Activated CD4-positive, alpha-beta T cell treated with anti-CD3 and anti-CD28 coated beads for 36 hours (primary cell): ENCODE measurements at regions not wholly inside any gene's neighbourhood (a gene's known extent, or its start where the extent isn't known, plus 50 kb on each side); places are given as distances from the start of the nearest gene placed in this dataset.

Source experiments
- ATAC-seq: fragments of 200-7000 bp; cut with Tn5 transposase; one replicate; pipeline ENCODE4 v1.10.0; 2021; ENCODE audit warnings: mild to moderate bottlenecking, moderate library complexity
- CTCF ChIA-PET: fragments of 350-600 bp; sonication (Branson Sonifier 250); formaldehyde crosslinking; loops from one replicate; lab custom pipeline; 2021; ENCODE audit warnings: antibody characterized with exemption; lab: Charles Lee
- POLR2A ChIA-PET: fragments of 350-600 bp; sonication (Branson Sonifier 250); formaldehyde crosslinking; loops from one replicate; lab custom pipeline; 2021; ENCODE audit warnings: antibody characterized with exemption, inconsistent platforms; lab: Charles Lee
- DNase-seq: peaks from one replicate; pipeline ENCODE4 v3.0.0-alpha.2; 2020
- H3K27ac Mint-ChIP-seq: one replicate; pipeline ENCODE4 v1.8.0; 2021; ENCODE audit warnings: mixed read lengths
- H3K27me3 Mint-ChIP-seq: one replicate; pipeline ENCODE4 v1.8.0; 2021; ENCODE audit warnings: mixed read lengths
- H3K36me3 Mint-ChIP-seq: one replicate; pipeline ENCODE4 v1.8.0; 2021; ENCODE audit warnings: low read depth, mixed read lengths
- H3K4me1 Mint-ChIP-seq: one replicate; pipeline ENCODE4 v1.8.0; 2021; ENCODE audit warnings: mixed read lengths
- H3K4me3 Mint-ChIP-seq: one replicate; pipeline ENCODE4 v1.8.0; 2021; ENCODE audit warnings: mild to moderate bottlenecking, moderate library complexity, mixed read lengths
- H3K9me3 Mint-ChIP-seq: one replicate; pipeline ENCODE4 v1.8.0; 2021; ENCODE audit warnings: low read depth, mixed read lengths
- intact Hi-C, 2 experiments: fragments of 100-400 bp; cut with DNase I in 1 of 2; cut with micrococcal nuclease in 1 of 2; formaldehyde crosslinking; loops; one replicate each; pipeline versions ENCODE4 v1.14.2 to v1.15.1; 2022 to 2024; cut with DNase I, micrococcal nuclease

DNA sequence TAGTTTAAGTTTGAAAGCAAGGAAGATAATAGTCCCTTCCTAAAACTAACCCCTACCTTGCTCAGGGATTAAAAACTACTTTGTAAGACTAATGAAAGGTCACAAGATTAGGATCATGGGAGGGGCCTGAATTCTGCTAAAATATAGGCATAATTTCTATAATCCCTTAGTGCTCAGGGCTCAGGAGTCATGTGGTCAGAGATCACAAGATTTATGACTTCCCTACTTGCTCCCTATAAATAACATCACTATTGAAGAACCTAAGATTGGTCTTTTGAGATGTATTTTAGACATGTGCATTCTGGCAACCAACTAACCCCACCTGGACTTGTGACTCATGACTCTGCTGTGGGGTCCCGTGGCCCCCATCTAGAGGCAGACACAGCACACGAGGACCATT, 81.1 kb downstream of the STMND1 start:
- no peaks in the 10 kb centered on the region for H3K36me3 Mint-ChIP-seq
- ATAC-seq, result no peak

DNA sequence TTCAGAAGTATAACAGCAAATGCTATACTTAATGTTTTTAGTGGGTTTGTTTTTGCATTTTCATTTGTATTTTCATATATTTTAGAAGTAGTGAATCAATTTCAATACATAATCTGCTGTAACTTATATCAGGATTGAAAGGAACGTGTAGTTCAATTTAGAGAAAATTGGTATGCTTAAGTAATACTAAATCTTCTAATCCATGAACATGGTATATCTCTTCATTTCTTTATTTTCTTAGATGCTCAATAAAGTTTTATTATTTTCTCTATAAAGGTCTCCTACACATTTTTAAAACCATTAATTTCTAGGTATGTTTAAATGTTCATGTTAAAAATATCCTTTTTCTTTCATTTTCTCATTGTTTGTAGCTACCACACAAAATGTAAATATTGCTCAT, 85.1 kb downstream of the STMND1 start:
- no peak for ATAC-seq

More for the DNA sequence above, 81.1 kb downstream of the STMND1 start:
- Mint-ChIP-seq H3K9me3 (no peaks in the 10 kb centered on the region), H3K4me1 (no peaks in the 10 kb centered on the region), H3K27ac (no peak overlapping the region), H3K4me3 (no peak overlapping the region), H3K27me3 (peaks cover 17% of the 10 kb centered on the region)
- no peak for DNase-seq
- intact Hi-C loops, result no loop called here
- ChIA-PET CTCF (interaction anchor here (0.6 kb wide), 1 partner anchor 166 kb away, joined by 6 read pairs; no protein-coding TSS in a partner anchor), POLR2A (no interaction called here)

DNA sequence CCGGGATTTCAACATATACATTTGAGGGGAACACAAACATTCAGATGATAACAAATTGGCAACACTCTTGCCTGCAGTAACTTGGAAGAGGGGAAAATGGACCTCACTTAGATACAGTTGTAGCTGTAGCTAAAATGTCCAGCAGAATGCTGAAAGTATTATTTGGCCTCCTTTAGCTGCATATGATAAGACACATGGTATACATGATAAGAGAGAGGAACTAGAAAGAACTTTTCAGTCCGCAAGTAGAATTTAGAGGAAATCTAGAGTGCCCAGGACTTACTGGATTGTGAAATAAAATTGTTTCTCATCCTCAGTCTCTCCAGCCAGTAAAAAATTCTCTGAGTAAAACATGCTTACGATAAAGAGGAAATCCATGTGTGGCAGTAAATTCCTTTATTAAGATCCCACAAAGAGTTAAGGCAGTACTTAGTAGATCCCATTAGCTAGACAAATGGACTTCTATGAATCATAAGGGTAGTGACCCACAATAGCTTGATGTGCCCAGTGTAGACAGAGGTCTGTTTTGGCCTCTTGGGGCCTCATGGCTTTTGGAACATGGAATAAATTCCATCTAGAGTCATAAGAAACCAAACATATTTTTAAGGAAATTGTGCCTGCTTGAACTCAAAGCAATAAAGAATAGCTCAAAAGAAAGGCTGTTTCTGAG, 87.9 kb upstream of the RBM24 start:
- CTCF ChIA-PET, result no interaction called here
- no peak for DNase-seq
- Mint-ChIP-seq H3K36me3 (no peaks in the 10 kb centered on the region), H3K4me3 (no peak overlapping the region), H3K9me3 (no peaks in the 10 kb centered on the region), H3K27me3 (peaks cover 11% of the 10 kb centered on the region), H3K4me1 (no peaks in the 10 kb centered on the region), H3K27ac (no peak overlapping the region)
- intact Hi-C loops, result no loop called here
- POLR2A ChIA-PET, result interaction anchor here (0.6 kb wide), 1 partner anchor 781 kb away, joined by 3 read pairs; no protein-coding TSS in a partner anchor
- ATAC-seq, result no peak

More for the DNA sequence above, 85.1 kb downstream of the STMND1 start:
- H3K4me1 Mint-ChIP-seq, result no peaks in the 10 kb centered on the region
- no peak overlapping the region for H3K27ac Mint-ChIP-seq
- peaks cover 25% of the 10 kb centered on the region for H3K27me3 Mint-ChIP-seq
- ChIA-PET CTCF (no interaction called here), POLR2A (interaction anchor here (0.7 kb wide), 1 partner anchor 238 kb away, joined by 4 read pairs; no protein-coding TSS in a partner anchor)
- intact Hi-C loops, result no loop called here
- H3K36me3 Mint-ChIP-seq, result no peaks in the 10 kb centered on the region
- DNase-seq, result no peak
- H3K4me3 Mint-ChIP-seq, result no peak overlapping the region
- no peaks in the 10 kb centered on the region for H3K9me3 Mint-ChIP-seq

DNA sequence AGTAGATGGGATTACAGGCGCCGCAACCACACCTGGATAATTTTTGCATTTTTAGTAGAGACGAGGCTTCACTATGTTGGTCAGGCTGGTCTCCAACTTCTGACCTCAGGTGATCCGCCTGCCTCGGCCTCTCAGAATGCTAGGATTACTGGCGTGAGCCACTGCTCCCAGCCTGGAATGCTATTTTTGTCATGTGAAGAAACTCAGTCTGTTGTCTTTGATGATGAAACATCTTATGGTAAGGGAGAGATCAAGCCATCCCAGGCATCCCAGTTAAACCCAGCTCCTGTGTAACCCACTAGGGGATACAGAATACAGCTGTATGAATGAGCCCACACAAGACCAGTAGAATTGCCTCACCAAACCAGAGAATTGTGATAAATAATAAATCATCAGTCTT, 83.6 kb upstream of the RBM24 start:
- CTCF ChIA-PET, result no interaction called here
- H3K27me3 Mint-ChIP-seq, result peaks cover 7% of the 10 kb centered on the region
- peaks cover 2% of the 10 kb centered on the region for H3K9me3 Mint-ChIP-seq
- POLR2A ChIA-PET, result no interaction called here
- H3K4me3 Mint-ChIP-seq, result no peak overlapping the region
- H3K27ac Mint-ChIP-seq, result no peak overlapping the region
- H3K4me1 Mint-ChIP-seq, result no peaks in the 10 kb centered on the region
- no peaks in the 10 kb centered on the region for H3K36me3 Mint-ChIP-seq
- DNase-seq (no peak), ATAC-seq (no peak)
- intact Hi-C loops, result no loop called here

DNA sequence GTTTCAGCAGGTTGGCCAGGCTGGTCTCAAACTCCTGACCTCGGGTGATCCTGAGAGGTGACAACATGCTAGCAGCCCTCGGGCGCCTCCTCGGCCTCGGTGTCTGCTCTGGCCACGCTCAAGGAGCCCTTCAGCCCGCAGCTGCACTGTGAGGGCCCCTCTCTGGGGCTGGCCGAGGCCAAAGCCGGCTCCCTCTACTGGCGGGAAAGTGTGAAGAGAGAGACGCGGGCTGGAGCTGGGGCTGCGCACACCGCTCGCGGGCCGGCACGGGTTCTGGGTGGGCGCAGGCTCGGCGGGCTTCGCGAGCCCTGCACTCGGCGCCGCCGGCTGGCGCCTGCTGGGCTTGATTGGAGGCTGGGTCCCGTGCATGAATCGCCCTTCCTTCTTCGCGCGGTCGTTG, 80.8 kb upstream of the RBM24 start:
- H3K27ac Mint-ChIP-seq, result no peak overlapping the region
- H3K27me3 Mint-ChIP-seq, result peaks cover 7% of the 10 kb centered on the region
- H3K36me3 Mint-ChIP-seq, result no peaks in the 10 kb centered on the region
- ChIA-PET POLR2A (no interaction called here), CTCF (interaction anchor here (1.1 kb wide), 1 partner anchor 9 kb away, joined by 3 read pairs; no protein-coding TSS in a partner anchor)
- H3K4me1 Mint-ChIP-seq, result no peaks in the 10 kb centered on the region
- H3K4me3 Mint-ChIP-seq, result no peak overlapping the region
- peaks cover 2% of the 10 kb centered on the region for H3K9me3 Mint-ChIP-seq
- ATAC-seq (no peak), DNase-seq (no peak)
- intact Hi-C loops, result no loop called here

- ATAC-seq (no peak), DNase-seq (no peak)
- H3K36me3 Mint-ChIP-seq, result no peaks in the 10 kb centered on the region
- H3K27me3 Mint-ChIP-seq, result peaks cover 5% of the 10 kb centered on the region
- ChIA-PET POLR2A (no interaction called here), CTCF (interaction anchor here (0.7 kb wide), 1 partner anchor 21 kb away, joined by 3 read pairs; no protein-coding TSS in a partner anchor)
- no peak overlapping the region for H3K4me3 Mint-ChIP-seq
- peaks cover 4% of the 10 kb centered on the region for H3K9me3 Mint-ChIP-seq
- H3K4me1 Mint-ChIP-seq, result no peaks in the 10 kb centered on the region
- H3K27ac Mint-ChIP-seq, result no peak overlapping the region
- intact Hi-C loops, result no loop called here
Observed at GRCh38 chr6:17202526-17202925, 78.6 kb upstream of the RBM24 start.

DNA sequence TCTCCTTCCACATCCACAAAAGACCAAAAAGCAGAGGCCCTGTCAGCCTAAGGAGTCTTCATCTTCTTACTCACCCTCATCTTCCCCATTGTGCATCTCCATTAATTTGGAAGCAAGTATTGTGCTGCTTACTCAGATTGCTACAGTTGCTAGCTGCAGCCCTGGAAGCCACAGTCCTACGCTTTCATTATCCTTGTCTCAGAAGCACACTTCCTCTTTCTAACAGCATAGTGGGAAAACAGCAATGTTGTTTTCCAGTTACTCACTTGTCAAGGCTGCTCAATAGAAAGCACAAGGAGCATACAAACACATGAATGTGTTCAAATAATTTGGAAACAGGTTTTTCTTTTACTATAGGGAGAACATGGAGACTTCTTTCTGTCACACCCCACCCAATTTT, 76.6 kb upstream of the RBM24 start:
- H3K4me1 Mint-ChIP-seq, result no peaks in the 10 kb centered on the region
- H3K27me3 Mint-ChIP-seq, result peaks cover 5% of the 10 kb centered on the region
- intact Hi-C loops, result no loop called here
- CTCF ChIA-PET, result interaction anchor here (0.8 to 0.9 kb wide), 2 partner anchors 9 to 611 kb away, joined by 3 read pairs; no protein-coding TSS in a partner anchor
- peaks cover 4% of the 10 kb centered on the region for H3K9me3 Mint-ChIP-seq
- DNase-seq, result no peak
- POLR2A ChIA-PET, result no interaction called here
- H3K4me3 Mint-ChIP-seq, result no peak overlapping the region
- no peak overlapping the region for H3K27ac Mint-ChIP-seq
- no peaks in the 10 kb centered on the region for H3K36me3 Mint-ChIP-seq
- ATAC-seq, result no peak

DNA sequence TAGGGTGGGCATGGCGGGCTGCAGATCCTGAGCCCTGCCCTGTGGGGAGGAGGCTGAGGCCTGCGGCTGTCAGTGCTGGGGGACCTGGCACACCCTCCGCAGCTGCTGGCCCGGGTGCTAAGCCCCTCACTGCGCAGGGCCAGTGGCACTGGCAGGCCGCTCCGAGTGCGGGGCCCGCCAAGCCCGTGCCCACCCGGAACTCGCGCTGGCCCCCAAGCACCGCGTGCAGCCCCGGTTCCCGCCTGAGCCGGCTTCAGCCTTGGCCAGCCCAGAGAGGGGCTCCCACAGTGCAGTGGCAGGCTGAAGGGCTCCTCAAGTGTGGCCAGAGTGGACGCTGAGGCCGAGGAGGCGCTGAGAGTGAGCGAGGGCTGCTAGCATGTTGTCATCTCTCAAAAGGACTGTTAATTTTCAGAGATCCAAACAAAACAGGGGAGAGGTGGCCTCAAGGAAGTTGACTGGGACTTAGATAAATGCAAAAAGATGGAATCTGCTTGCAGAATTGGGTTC, 74.5 kb upstream of the RBM24 start:
- ChIA-PET CTCF (interaction anchor here (1.0 kb wide), 1 partner anchor 12 kb away, joined by 4 read pairs; no protein-coding TSS in a partner anchor), POLR2A (no interaction called here)
- Mint-ChIP-seq H3K4me1 (no peaks in the 10 kb centered on the region), H3K27ac (no peak overlapping the region), H3K36me3 (no peaks in the 10 kb centered on the region), H3K9me3 (peaks cover 2% of the 10 kb centered on the region), H3K4me3 (no peak overlapping the region), H3K27me3 (peaks cover 5% of the 10 kb centered on the region)
- intact Hi-C loops, result no loop called here
- ATAC-seq, result no peak
- DNase-seq, result no peak

DNA sequence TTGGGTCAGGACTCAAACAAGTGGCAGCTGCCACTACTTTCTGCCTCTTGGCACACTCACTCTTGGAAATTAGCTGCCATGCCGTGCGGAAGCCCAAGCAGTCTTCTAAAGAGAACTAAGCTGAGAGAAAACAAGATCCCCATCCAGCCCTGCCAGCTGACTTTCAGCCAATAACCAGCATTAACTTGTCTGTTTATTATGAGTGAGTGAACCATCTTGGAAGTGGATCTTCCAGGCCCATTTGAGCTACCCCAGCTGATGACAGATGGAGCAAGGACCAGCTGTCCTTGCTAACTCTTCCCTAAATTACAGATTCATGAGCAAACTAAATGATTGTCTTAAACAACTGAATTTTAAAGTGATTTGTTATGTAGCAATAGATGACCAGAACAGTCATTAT, 73.9 kb upstream of the RBM24 start:
- Mint-ChIP-seq H3K27ac (no peak overlapping the region), H3K9me3 (peaks cover 2% of the 10 kb centered on the region), H3K4me3 (no peak overlapping the region), H3K4me1 (no peaks in the 10 kb centered on the region), H3K27me3 (peaks cover 5% of the 10 kb centered on the region), H3K36me3 (no peaks in the 10 kb centered on the region)
- intact Hi-C loops, result no loop called here
- POLR2A ChIA-PET, result no interaction called here
- no peak for ATAC-seq
- CTCF ChIA-PET, result interaction anchor here (1.0 kb wide), 1 partner anchor 13 kb away, joined by 4 read pairs; no protein-coding TSS in a partner anchor
- no peak for DNase-seq

- peaks cover 2% of the 10 kb centered on the region for H3K9me3 Mint-ChIP-seq
- peaks cover 5% of the 10 kb centered on the region for H3K27me3 Mint-ChIP-seq
- intact Hi-C loops, result no loop called here
- DNase-seq (no peak), ATAC-seq (no peak)
- no peaks in the 10 kb centered on the region for H3K36me3 Mint-ChIP-seq
- no peaks in the 10 kb centered on the region for H3K4me1 Mint-ChIP-seq
- ChIA-PET POLR2A (no interaction called here), CTCF (no interaction called here)
- H3K4me3 Mint-ChIP-seq, result no peak overlapping the region
- no peak overlapping the region for H3K27ac Mint-ChIP-seq
Observed at GRCh38 chr6:17210683-17211082, 70.5 kb upstream of the RBM24 start.

- Mint-ChIP-seq H3K4me3 (no peak overlapping the region), H3K27me3 (peaks cover 5% of the 10 kb centered on the region), H3K4me1 (no peaks in the 10 kb centered on the region), H3K27ac (no peak overlapping the region), H3K9me3 (no peaks in the 10 kb centered on the region), H3K36me3 (no peaks in the 10 kb centered on the region)
- ChIA-PET POLR2A (no interaction called here), CTCF (no interaction called here)
- DNase-seq (no peak), ATAC-seq (no peak)
- intact Hi-C loops, result no loop called here
Observed at GRCh38 chr6:17211101-17211500, 70.1 kb upstream of the RBM24 start.
